A549 (cell line): ENCODE measurements at regions not wholly inside any gene's neighbourhood (a gene's known extent, or its start where the extent isn't known, plus 50 kb on each side); places are given as distances from the start of the nearest gene placed in this dataset.

ENCODE experiments used
- CTCF ChIP-seq: fragments of >200 bp; sonication (Bioruptor Twin); formaldehyde crosslinking; IDR thresholded peaks from 3 replicates; pipeline ENCODE4 v1.5.1; 2016
- GATA3 ChIP-seq: IDR thresholded peaks from 2 replicates; pipeline ENCODE4 v1.6.1; 2012; ENCODE audit warnings: borderline replicate concordance

GRCh38 chr18:27778441-27778840, 398.5 kb downstream of the CDH2 start:
- TF ChIP-seq CTCF (peak; percentile 30; the same call in 1 of the 3 replicates), GATA3 (no peak)
